Psoas muscle (tissue), 7 donors: ENCODE measurements at regions not wholly inside any gene's neighbourhood (a gene's known extent, or its start where the extent isn't known, plus 50 kb on each side); places are given as distances from the start of the nearest gene placed in this dataset.

ENCODE experiments used
- ATAC-seq, 4 donors: fragments of 200-7000 bp; cut with Tn5 transposase; one replicate each; pipeline ENCODE4 v1.9.1; 2020; ENCODE audit warnings: moderate library complexity in 3 of 4, mild to moderate bottlenecking in 2 of 4
- DNase-seq, 2 donors: peaks; one replicate each; pipeline ENCODE4 v3.0.0-alpha.2; 2020
- H3K27ac ChIP-seq: fragments of 200-600 bp; one replicate; pipeline ENCODE4 v1.8.0; 2022
- H3K27me3 ChIP-seq, 3 donors: fragments of 200-600 bp in 1 of 3; one replicate each; pipeline versions ENCODE4 v1.6.1 to v1.8.0; 2013 to 2022; ENCODE audit warnings: low read length in 2 of 3, mild to moderate bottlenecking in 2 of 3, moderate library complexity in 1 of 3; ENCODE audit not compliant: insufficient read depth in 3 of 3
- H3K36me3 ChIP-seq, 2 donors: fragments of 200-600 bp in 1 of 2; one replicate each; pipeline versions ENCODE4 v1.6.1 to v1.8.0; 2013 to 2022; ENCODE audit warnings: low read depth in 1 of 2, mild to moderate bottlenecking in 1 of 2, moderate library complexity in 1 of 2; ENCODE audit not compliant: insufficient read depth in 1 of 2
- H3K4me1 ChIP-seq: fragments of 200-600 bp; one replicate; pipeline ENCODE4 v1.8.0; 2022
- H3K4me3 ChIP-seq: fragments of 200-600 bp; one replicate; pipeline ENCODE4 v1.8.0; 2022; ENCODE audit warnings: mild to moderate bottlenecking
- H3K9me3 ChIP-seq: fragments of 200-600 bp; one replicate; pipeline ENCODE4 v1.8.0; 2022
- CTCF ChIP-seq: fragments of 200-600 bp; IDR thresholded peaks from one replicate; pipeline ENCODE4 v1.8.0; 2022; ENCODE audit warnings: antibody characterized with exemption
- WGBS, 3 donors: extraction: QIAGEN DNeasy Blood & Tissue Kit; methylation state at CpG; one replicate each; pipeline versions ENCODE4 v1.1.6 to v1.1.7; 2013; 5-methylcytosine and 5-hydroxymethylcytosine counted together
- intact Hi-C, 2 donors: fragments of 100-400 bp; cut with DNase I; formaldehyde crosslinking; loops; one replicate each; pipeline versions ENCODE4 v1.11.0 to v1.14.2; 2022
- donor health status: healthy with polysubstance abuse.
- donor health status: DM: no; HTN: no; CAD: no; lungs with moderate emphysema.
- donor health status: Bipolar disorder and iron deficiency.
- donor health status: healthy.
- donor health status: DM: yes; HTN: yes; CAD: no.
- donor health status: DM: no; HTN: no; CAD: no.
- donor health status: DM: yes; HTN: yes; CAD: no.

- Histone ChIP-seq H3K4me3 (no peak overlapping the region), H3K27ac (no peak overlapping the region), H3K36me3 (no peaks in the 10 kb centered on the region), H3K4me1 (no peaks in the 10 kb centered on the region), H3K27me3 (no peaks in the 10 kb centered on the region), H3K9me3 (no peaks in the 10 kb centered on the region)
- intact Hi-C loops: no loop called here
- TF ChIP-seq CTCF: no peak
- no peak for ATAC-seq
- WGBS, 3 donors: 90 to 92% (median 91%) methylated on average over 12 of the region's 12 CpGs
- DNase-seq: no peak
These were observed 637.8 kb upstream of the EEF2KMT start for GRCh38 chr16:5735444-5735843.

GRCh38 chr16:5730783-5731182, 633.2 kb upstream of the EEF2KMT start:
- 96 to 97% (median 97%) methylated on average over 4 of the region's 4 CpGs for WGBS, 3 donors
- no peaks in the 10 kb centered on the region for H3K9me3 ChIP-seq
- H3K4me3 ChIP-seq: no peak overlapping the region
- H3K36me3 ChIP-seq: no peaks in the 10 kb centered on the region
- no peak for DNase-seq
- no peak overlapping the region for H3K27ac ChIP-seq
- intact Hi-C loops: no loop called here
- H3K4me1 ChIP-seq: no peaks in the 10 kb centered on the region
- TF ChIP-seq CTCF: no peak
- ATAC-seq: no peak
- no peaks in the 10 kb centered on the region for H3K27me3 ChIP-seq

- DNase-seq (no peak), ATAC-seq (no peak)
- H3K4me1 ChIP-seq: no peaks in the 10 kb centered on the region
- 72 to 80% (median 75%) methylated on average over 5 of the region's 5 CpGs for WGBS, 3 donors
- H3K27me3 ChIP-seq: no peaks in the 10 kb centered on the region
- H3K36me3 ChIP-seq: no peaks in the 10 kb centered on the region
- intact Hi-C loops: no loop called here
- no peak overlapping the region for H3K27ac ChIP-seq
- no peaks in the 10 kb centered on the region for H3K9me3 ChIP-seq
- no peak overlapping the region for H3K4me3 ChIP-seq
- no peak for TF ChIP-seq CTCF
These were observed 624.6 kb upstream of the EEF2KMT start for GRCh38 chr16:5722116-5722619.

- 51 to 57% (median 52%) methylated on average over 2 of the region's 2 CpGs for WGBS, 3 donors
- Histone ChIP-seq H3K4me3 (no peak overlapping the region), H3K4me1 (no peaks in the 10 kb centered on the region), H3K27me3 (no peaks in the 10 kb centered on the region), H3K27ac (no peak overlapping the region), H3K9me3 (no peaks in the 10 kb centered on the region), H3K36me3 (no peaks in the 10 kb centered on the region)
- intact Hi-C loops: no loop called here
- no peak for DNase-seq
- TF ChIP-seq CTCF: no peak
- no peak for ATAC-seq
These were observed 617.6 kb upstream of the EEF2KMT start for GRCh38 chr16:5715155-5715554.

GRCh38 chr16:5709889-5710288, 612.3 kb upstream of the EEF2KMT start:
- no peaks in the 10 kb centered on the region for H3K27me3 ChIP-seq
- intact Hi-C loops: no loop called here
- no peaks in the 10 kb centered on the region for H3K4me1 ChIP-seq
- no peaks in the 10 kb centered on the region for H3K9me3 ChIP-seq
- H3K36me3 ChIP-seq: no peaks in the 10 kb centered on the region
- DNase-seq (no peak), ATAC-seq (no peak)
- no peak overlapping the region for H3K4me3 ChIP-seq
- TF ChIP-seq CTCF: no peak
- no peak overlapping the region for H3K27ac ChIP-seq
- 52 to 59% (median 57%) methylated on average over 6 of the region's 6 CpGs for WGBS, 3 donors
